ENCODE measurements at regions not wholly inside any gene's neighbourhood (a gene's known extent, or its start where the extent isn't known, plus 50 kb on each side); places are given as distances from the start of the nearest gene placed in this dataset.

GRCh38 chr11:70682056-70682455, 283.7 kb downstream of the CTTN start:
- TF ChIP-seq CEBPB (IDR thresholded peaks at IDR 0.05) (no peak), NFIC (IDR thresholded peaks at IDR 0.05) (no peak), TEAD4 (IDR thresholded peaks at IDR 0.05) (no peak), MAX (IDR thresholded peaks at IDR 0.05) (no peak), ZBTB7A (IDR thresholded peaks at IDR 0.05; ENCODE audit: low read depth) (no peak), EP300 (IDR thresholded peaks at IDR 0.05; ENCODE audit: borderline replicate concordance) (no peak), USF1 (IDR thresholded peaks at IDR 0.05) (no peak), TCF12 (IDR thresholded peaks at IDR 0.05; ENCODE audit: low read depth) (no peak)

GRCh38 chr11:70682760-70683159, 284.4 kb downstream of the CTTN start:
- TF ChIP-seq MAX (IDR thresholded peaks at IDR 0.05) (no peak), CREB1 (IDR thresholded peaks at IDR 0.05; ENCODE audit: low read depth) (no peak), NFIC (IDR thresholded peaks at IDR 0.05) (no peak), EGR1 (IDR thresholded peaks at IDR 0.05) (no peak), FOXM1 (IDR thresholded peaks at IDR 0.05; ENCODE audit: borderline replicate concordance, low read depth) (no peak), ZBTB7A (IDR thresholded peaks at IDR 0.05; ENCODE audit: low read depth) (no peak), YY1 (IDR thresholded peaks at IDR 0.05; ENCODE audit: low read depth) (no peak), TCF12 (IDR thresholded peaks at IDR 0.05; ENCODE audit: low read depth) (no peak), TEAD4 (IDR thresholded peaks at IDR 0.05) (no peak), EP300 (IDR thresholded peaks at IDR 0.05; ENCODE audit: borderline replicate concordance) (no peak), RAD21 (IDR thresholded peaks at IDR 0.05; ENCODE audit: low read depth) (no peak), TAF1 (IDR thresholded peaks at IDR 0.05; ENCODE audit: low read depth) (no peak), USF1 (IDR thresholded peaks at IDR 0.05) (no peak)

GRCh38 chr11:70687716-70688115, 289.4 kb downstream of the CTTN start:
- TF ChIP-seq EGR1 (IDR thresholded peaks at IDR 0.05) (no peak), CEBPB (IDR thresholded peaks at IDR 0.05) (no peak), USF1 (IDR thresholded peaks at IDR 0.05) (no peak), TEAD4 (IDR thresholded peaks at IDR 0.05) (no peak), RAD21 (IDR thresholded peaks at IDR 0.05; ENCODE audit: low read depth) (no peak), TAF1 (IDR thresholded peaks at IDR 0.05; ENCODE audit: low read depth) (no peak), MAX (IDR thresholded peaks at IDR 0.05) (no peak), TCF12 (IDR thresholded peaks at IDR 0.05; ENCODE audit: low read depth) (no peak), YY1 (IDR thresholded peaks at IDR 0.05; ENCODE audit: low read depth) (no peak)
- TF ChIP-seq, protein P1, sequence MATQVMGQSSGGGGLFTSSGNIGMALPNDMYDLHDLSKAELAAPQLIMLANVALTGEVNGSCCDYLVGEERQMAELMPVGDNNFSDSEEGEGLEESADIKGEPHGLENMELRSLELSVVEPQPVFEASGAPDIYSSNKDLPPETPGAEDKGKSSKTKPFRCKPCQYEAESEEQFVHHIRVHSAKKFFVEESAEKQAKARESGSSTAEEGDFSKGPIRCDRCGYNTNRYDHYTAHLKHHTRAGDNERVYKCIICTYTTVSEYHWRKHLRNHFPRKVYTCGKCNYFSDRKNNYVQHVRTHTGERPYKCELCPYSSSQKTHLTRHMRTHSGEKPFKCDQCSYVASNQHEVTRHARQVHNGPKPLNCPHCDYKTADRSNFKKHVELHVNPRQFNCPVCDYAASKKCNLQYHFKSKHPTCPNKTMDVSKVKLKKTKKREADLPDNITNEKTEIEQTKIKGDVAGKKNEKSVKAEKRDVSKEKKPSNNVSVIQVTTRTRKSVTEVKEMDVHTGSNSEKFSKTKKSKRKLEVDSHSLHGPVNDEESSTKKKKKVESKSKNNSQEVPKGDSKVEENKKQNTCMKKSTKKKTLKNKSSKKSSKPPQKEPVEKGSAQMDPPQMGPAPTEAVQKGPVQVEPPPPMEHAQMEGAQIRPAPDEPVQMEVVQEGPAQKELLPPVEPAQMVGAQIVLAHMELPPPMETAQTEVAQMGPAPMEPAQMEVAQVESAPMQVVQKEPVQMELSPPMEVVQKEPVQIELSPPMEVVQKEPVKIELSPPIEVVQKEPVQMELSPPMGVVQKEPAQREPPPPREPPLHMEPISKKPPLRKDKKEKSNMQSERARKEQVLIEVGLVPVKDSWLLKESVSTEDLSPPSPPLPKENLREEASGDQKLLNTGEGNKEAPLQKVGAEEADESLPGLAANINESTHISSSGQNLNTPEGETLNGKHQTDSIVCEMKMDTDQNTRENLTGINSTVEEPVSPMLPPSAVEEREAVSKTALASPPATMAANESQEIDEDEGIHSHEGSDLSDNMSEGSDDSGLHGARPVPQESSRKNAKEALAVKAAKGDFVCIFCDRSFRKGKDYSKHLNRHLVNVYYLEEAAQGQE (IDR thresholded peaks at IDR 0.05; ENCODE audit: low read depth): no peak

- TF ChIP-seq FOXM1 (IDR thresholded peaks at IDR 0.05; ENCODE audit: borderline replicate concordance, low read depth): no peak
- TF ChIP-seq EGR1 (IDR thresholded peaks at IDR 0.05): no peak
- TF ChIP-seq CREB1 (IDR thresholded peaks at IDR 0.05; ENCODE audit: low read depth): no peak
- TF ChIP-seq ZBTB7A (IDR thresholded peaks at IDR 0.05; ENCODE audit: low read depth): no peak
- no peak for TF ChIP-seq EP300 (IDR thresholded peaks at IDR 0.05; ENCODE audit: borderline replicate concordance)
- TF ChIP-seq USF1 (IDR thresholded peaks at IDR 0.05): no peak
- TF ChIP-seq RAD21 (IDR thresholded peaks at IDR 0.05; ENCODE audit: low read depth): no peak
- TF ChIP-seq YY1 (IDR thresholded peaks at IDR 0.05; ENCODE audit: low read depth): no peak
- no peak for TF ChIP-seq NFIC (IDR thresholded peaks at IDR 0.05)
- TF ChIP-seq, protein P1 (IDR thresholded peaks at IDR 0.05; ENCODE audit: low read depth): no peak
- no peak for TF ChIP-seq MAX (IDR thresholded peaks at IDR 0.05)
Measured at GRCh38 chr11:70688142-70688541, 289.8 kb downstream of the CTTN start.

DNA sequence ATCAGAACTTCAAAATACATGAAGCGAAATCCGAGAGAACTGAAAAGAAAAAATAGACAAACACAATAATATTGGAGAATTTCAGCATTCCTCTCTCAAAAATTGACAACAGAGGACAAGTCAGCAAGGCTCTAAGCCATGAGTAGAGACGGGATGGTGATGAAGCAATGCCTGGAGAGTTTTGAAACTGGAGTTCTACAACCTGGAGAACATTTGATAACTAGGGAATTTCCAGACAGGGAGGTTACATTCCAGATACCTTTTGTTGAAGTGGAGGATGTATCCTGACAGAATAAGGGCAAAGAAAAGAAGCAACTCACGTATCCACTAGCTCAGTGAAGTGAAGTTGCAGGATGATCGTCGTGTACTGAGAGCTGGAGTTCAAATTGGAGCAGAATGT, 291.4 kb downstream of the CTTN start:
- TF ChIP-seq CREB1 (IDR thresholded peaks at IDR 0.05; ENCODE audit: low read depth): no peak
- TF ChIP-seq USF1 (IDR thresholded peaks at IDR 0.05): no peak
- TF ChIP-seq TCF12 (IDR thresholded peaks at IDR 0.05; ENCODE audit: low read depth): no peak
- TF ChIP-seq NFIC (IDR thresholded peaks at IDR 0.05): no peak
- TF ChIP-seq CEBPB (IDR thresholded peaks at IDR 0.05): no peak
- TF ChIP-seq TAF1 (IDR thresholded peaks at IDR 0.05; ENCODE audit: low read depth): no peak
- no peak for TF ChIP-seq TEAD4 (IDR thresholded peaks at IDR 0.05)
- no peak for TF ChIP-seq YY1 (IDR thresholded peaks at IDR 0.05; ENCODE audit: low read depth)
- TF ChIP-seq, protein P1 (IDR thresholded peaks at IDR 0.05; ENCODE audit: low read depth): no peak
- no peak for TF ChIP-seq MAX (IDR thresholded peaks at IDR 0.05)
- TF ChIP-seq EP300 (IDR thresholded peaks at IDR 0.05; ENCODE audit: borderline replicate concordance): no peak
- TF ChIP-seq EGR1 (IDR thresholded peaks at IDR 0.05): no peak
- no peak for TF ChIP-seq ZBTB7A (IDR thresholded peaks at IDR 0.05; ENCODE audit: low read depth)
- no peak for TF ChIP-seq RAD21 (IDR thresholded peaks at IDR 0.05; ENCODE audit: low read depth)
- no peak for TF ChIP-seq FOXM1 (IDR thresholded peaks at IDR 0.05; ENCODE audit: borderline replicate concordance, low read depth)
